ENCODE measurements at regions not wholly inside any gene's neighbourhood (a gene's known extent, or its start where the extent isn't known, plus 50 kb on each side); places are given as distances from the start of the nearest gene placed in this dataset.

GRCh38 chr5:124654418-124654817 lies 92.0 kb downstream of the ZNF608 start (continued):
- TF ChIP-seq, protein P1, sequence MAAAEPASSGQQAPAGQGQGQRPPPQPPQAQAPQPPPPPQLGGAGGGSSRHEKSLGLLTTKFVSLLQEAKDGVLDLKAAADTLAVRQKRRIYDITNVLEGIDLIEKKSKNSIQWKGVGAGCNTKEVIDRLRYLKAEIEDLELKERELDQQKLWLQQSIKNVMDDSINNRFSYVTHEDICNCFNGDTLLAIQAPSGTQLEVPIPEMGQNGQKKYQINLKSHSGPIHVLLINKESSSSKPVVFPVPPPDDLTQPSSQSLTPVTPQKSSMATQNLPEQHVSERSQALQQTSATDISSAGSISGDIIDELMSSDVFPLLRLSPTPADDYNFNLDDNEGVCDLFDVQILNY (CRISPR knock-in tag; IDR thresholded peaks at IDR 0.05): no peak
- TF ChIP-seq ZFP30 (CRISPR knock-in tag; IDR thresholded peaks at IDR 0.05; ENCODE audit: borderline replicate concordance) (no peak), HNRNPUL1 (IDR thresholded peaks at IDR 0.05; ENCODE audit: low read length) (no peak), ZNF311 (CRISPR knock-in tag; IDR thresholded peaks at IDR 0.05) (no peak), MCM5 (IDR thresholded peaks at IDR 0.05; ENCODE audit: low read depth) (no peak), TCFL5 (CRISPR knock-in tag; conservative IDR thresholded peaks at IDR 0.05) (no peak), LARP7 (IDR thresholded peaks at IDR 0.05) (no peak), USF1 (CRISPR knock-in tag; IDR thresholded peaks at IDR 0.05) (peak; percentile 48; the same call in 1 of the 2 replicates), KDM4B (IDR thresholded peaks at IDR 0.05; ENCODE audit: borderline replicate concordance in 2 of 2, low read depth in 1 of 2) (no peak), ZNF436 (CRISPR knock-in tag; IDR thresholded peaks at IDR 0.05) (no peak), ZBTB8A (IDR thresholded peaks at IDR 0.05; ENCODE audit: partially characterized antibody) (no peak), GATAD2B (IDR thresholded peaks at IDR 0.05; ENCODE audit: borderline replicate concordance) (no peak), NFIX (CRISPR knock-in tag; IDR thresholded peaks at IDR 0.05; ENCODE audit: low read depth) (no peak), BRD9 (IDR thresholded peaks at IDR 0.05; ENCODE audit: low read depth, partially characterized antibody) (no peak), SMAD3 (CRISPR knock-in tag; conservative IDR thresholded peaks at IDR 0.05) (no peak), CREBBP (IDR thresholded peaks at IDR 0.05; ENCODE audit: low read depth, low read length) (no peak), CAMTA2 (CRISPR knock-in tag; conservative IDR thresholded peaks at IDR 0.05) (no peak), SREBF1 (IDR thresholded peaks at IDR 0.05; ENCODE audit: borderline replicate concordance, low read depth, low read length) (no peak), PHB (CRISPR knock-in tag; IDR thresholded peaks at IDR 0.05) (no peak), HCFC1 (IDR thresholded peaks at IDR 0.05; ENCODE audit: low read depth, low read length) (no peak), RBM25 (IDR thresholded peaks at IDR 0.05; ENCODE audit: low read depth, low read length, severe bottlenecking) (no peak), L3MBTL2 (IDR thresholded peaks at IDR 0.05) (peak; percentile 81), ETV5 (CRISPR knock-in tag; IDR thresholded peaks at IDR 0.05; ENCODE audit: low read depth) (no peak)
- TF ChIP-seq, protein P2, sequence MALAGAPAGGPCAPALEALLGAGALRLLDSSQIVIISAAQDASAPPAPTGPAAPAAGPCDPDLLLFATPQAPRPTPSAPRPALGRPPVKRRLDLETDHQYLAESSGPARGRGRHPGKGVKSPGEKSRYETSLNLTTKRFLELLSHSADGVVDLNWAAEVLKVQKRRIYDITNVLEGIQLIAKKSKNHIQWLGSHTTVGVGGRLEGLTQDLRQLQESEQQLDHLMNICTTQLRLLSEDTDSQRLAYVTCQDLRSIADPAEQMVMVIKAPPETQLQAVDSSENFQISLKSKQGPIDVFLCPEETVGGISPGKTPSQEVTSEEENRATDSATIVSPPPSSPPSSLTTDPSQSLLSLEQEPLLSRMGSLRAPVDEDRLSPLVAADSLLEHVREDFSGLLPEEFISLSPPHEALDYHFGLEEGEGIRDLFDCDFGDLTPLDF (CRISPR knock-in tag; IDR thresholded peaks at IDR 0.05): no peak
- TF ChIP-seq, protein P3, sequence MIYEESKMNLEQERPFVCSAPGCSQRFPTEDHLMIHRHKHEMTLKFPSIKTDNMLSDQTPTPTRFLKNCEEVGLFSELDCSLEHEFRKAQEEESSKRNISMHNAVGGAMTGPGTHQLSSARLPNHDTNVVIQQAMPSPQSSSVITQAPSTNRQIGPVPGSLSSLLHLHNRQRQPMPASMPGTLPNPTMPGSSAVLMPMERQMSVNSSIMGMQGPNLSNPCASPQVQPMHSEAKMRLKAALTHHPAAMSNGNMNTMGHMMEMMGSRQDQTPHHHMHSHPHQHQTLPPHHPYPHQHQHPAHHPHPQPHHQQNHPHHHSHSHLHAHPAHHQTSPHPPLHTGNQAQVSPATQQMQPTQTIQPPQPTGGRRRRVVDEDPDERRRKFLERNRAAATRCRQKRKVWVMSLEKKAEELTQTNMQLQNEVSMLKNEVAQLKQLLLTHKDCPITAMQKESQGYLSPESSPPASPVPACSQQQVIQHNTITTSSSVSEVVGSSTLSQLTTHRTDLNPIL (CRISPR knock-in tag; IDR thresholded peaks at IDR 0.05): no peak
- TF ChIP-seq, protein P4, sequence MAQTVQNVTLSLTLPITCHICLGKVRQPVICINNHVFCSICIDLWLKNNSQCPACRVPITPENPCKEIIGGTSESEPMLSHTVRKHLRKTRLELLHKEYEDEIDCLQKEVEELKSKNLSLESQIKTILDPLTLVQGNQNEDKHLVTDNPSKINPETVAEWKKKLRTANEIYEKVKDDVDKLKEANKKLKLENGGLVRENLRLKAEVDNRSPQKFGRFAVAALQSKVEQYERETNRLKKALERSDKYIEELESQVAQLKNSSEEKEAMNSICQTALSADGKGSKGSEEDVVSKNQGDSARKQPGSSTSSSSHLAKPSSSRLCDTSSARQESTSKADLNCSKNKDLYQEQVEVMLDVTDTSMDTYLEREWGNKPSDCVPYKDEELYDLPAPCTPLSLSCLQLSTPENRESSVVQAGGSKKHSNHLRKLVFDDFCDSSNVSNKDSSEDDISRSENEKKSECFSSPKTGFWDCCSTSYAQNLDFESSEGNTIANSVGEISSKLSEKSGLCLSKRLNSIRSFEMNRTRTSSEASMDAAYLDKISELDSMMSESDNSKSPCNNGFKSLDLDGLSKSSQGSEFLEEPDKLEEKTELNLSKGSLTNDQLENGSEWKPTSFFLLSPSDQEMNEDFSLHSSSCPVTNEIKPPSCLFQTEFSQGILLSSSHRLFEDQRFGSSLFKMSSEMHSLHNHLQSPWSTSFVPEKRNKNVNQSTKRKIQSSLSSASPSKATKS (CRISPR knock-in tag; IDR thresholded peaks at IDR 0.05): no peak

Data from K562 (cell line).